H9 (cell line): ENCODE measurements at regions not wholly inside any gene's neighbourhood (a gene's known extent, or its start where the extent isn't known, plus 50 kb on each side); places are given as distances from the start of the nearest gene placed in this dataset.
"Not testable (repeated sequence)": the region's sequence is repeated elsewhere in the genome, so short reads cannot be mapped to it uniquely, and the experiment has no call there.

ENCODE experiments used
- DNase-seq: peaks from one replicate; pipeline ENCODE4 v3.0.0-alpha.2; 2017
- H2AFZ ChIP-seq: one replicate; pipeline ENCODE4 v1.6.1; 2013; ENCODE audit warnings: mild to moderate bottlenecking, low read length, control low read depth, moderate library complexity
- H2AK5ac ChIP-seq: 2 replicates; pipeline ENCODE4 v1.6.1; 2013; ENCODE audit warnings: low read length, control low read depth, mixed read lengths; ENCODE audit not compliant: insufficient read length
- H2BK120ac ChIP-seq: one replicate; pipeline ENCODE4 v1.6.1; 2013; ENCODE audit warnings: low read depth, mild to moderate bottlenecking, low read length, control low read depth, inconsistent platforms; ENCODE audit not compliant: poor library complexity, severe bottlenecking
- H2BK12ac ChIP-seq: 2 replicates; pipeline ENCODE4 v1.6.1; 2013; ENCODE audit warnings: low read length, control low read depth, mixed read lengths, low read depth; ENCODE audit not compliant: insufficient read length
- H2BK15ac ChIP-seq: 2 replicates; pipeline ENCODE4 v1.6.1; 2013; ENCODE audit warnings: low read depth, low read length, control low read depth
- H2BK20ac ChIP-seq: one replicate; pipeline ENCODE4 v1.6.1; 2013; ENCODE audit warnings: low read depth, mild to moderate bottlenecking, low read length, control low read depth, inconsistent platforms; ENCODE audit not compliant: poor library complexity, severe bottlenecking
- H2BK5ac ChIP-seq: 2 replicates; pipeline ENCODE4 v1.6.1; 2013; ENCODE audit warnings: low read length, control low read depth, mixed read lengths; ENCODE audit not compliant: insufficient read length
- H3K14ac ChIP-seq: 2 replicates; pipeline ENCODE4 v1.6.1; 2013; ENCODE audit warnings: low read length, control low read depth; ENCODE audit not compliant: insufficient read depth
- H3K18ac ChIP-seq: 2 replicates; pipeline ENCODE4 v1.6.1; 2013; ENCODE audit warnings: low read depth, mild to moderate bottlenecking, mixed read lengths, low read length, control low read depth; ENCODE audit not compliant: insufficient read length
- H3K23ac ChIP-seq: 2 replicates; pipeline ENCODE4 v1.6.1; 2013; ENCODE audit warnings: low read length, control low read depth, mixed read lengths, low read depth; ENCODE audit not compliant: insufficient read length
- H3K23me2 ChIP-seq: 2 replicates; pipeline ENCODE4 v1.6.1; 2013; ENCODE audit warnings: low read depth, mild to moderate bottlenecking, mixed read lengths, low read length, control low read depth; ENCODE audit not compliant: insufficient read length, poor library complexity, severe bottlenecking
- H3K27ac ChIP-seq: 2 replicates; pipeline ENCODE4 v1.5.1; 2013; ENCODE audit warnings: low read length, control low read depth, mixed read lengths, low read depth; ENCODE audit not compliant: insufficient read length
- H3K27me3 ChIP-seq: 2 replicates; pipeline ENCODE4 v1.6.1; 2013; ENCODE audit warnings: low read length, control low read depth, inconsistent platforms; ENCODE audit not compliant: insufficient read depth
- H3K4ac ChIP-seq: 2 replicates; pipeline ENCODE4 v1.6.1; 2013; ENCODE audit warnings: low read depth, mild to moderate bottlenecking, control low read depth, inconsistent platforms, low read length, moderate library complexity
- H3K4me1 ChIP-seq: 2 replicates; pipeline ENCODE4 v1.6.1; 2013; ENCODE audit warnings: low read length, control low read depth, inconsistent platforms; ENCODE audit not compliant: insufficient read depth
- H3K4me2 ChIP-seq: 2 replicates; pipeline ENCODE4 v1.6.1; 2013; ENCODE audit warnings: low read length, control low read depth, mixed read lengths; ENCODE audit not compliant: insufficient read length, insufficient read depth
- H3K56ac ChIP-seq: 2 replicates; pipeline ENCODE4 v1.6.1; 2013; ENCODE audit warnings: low read depth, mild to moderate bottlenecking, mixed read lengths, low read length, control low read depth; ENCODE audit not compliant: insufficient read length
- H3K79me1 ChIP-seq: 2 replicates; pipeline ENCODE4 v1.6.1; 2013; ENCODE audit warnings: low read depth, mild to moderate bottlenecking, moderate library complexity, low read length, control low read depth, inconsistent platforms; ENCODE audit not compliant: insufficient read depth, poor library complexity, severe bottlenecking
- H3K79me2 ChIP-seq: 2 replicates; pipeline ENCODE4 v1.6.1; 2013; ENCODE audit warnings: low read length, control low read depth, inconsistent platforms; ENCODE audit not compliant: insufficient read depth
- H3K9ac ChIP-seq: 2 replicates; pipeline ENCODE4 v1.6.1; 2013; ENCODE audit warnings: low read length, control low read depth, mixed read lengths; ENCODE audit not compliant: insufficient read length; ENCODE audit errors: extremely low read depth
- H3K9me3 ChIP-seq: one replicate; pipeline ENCODE4 v1.6.1; 2013; ENCODE audit warnings: low read depth, low read length, inconsistent platforms; ENCODE audit not compliant: control insufficient read depth
- H3T11ph ChIP-seq: one replicate; pipeline ENCODE4 v1.6.1; 2013; ENCODE audit warnings: mild to moderate bottlenecking, low read length, control low read depth, inconsistent platforms
- H4K20me1 ChIP-seq: one replicate; pipeline ENCODE4 v1.6.1; 2013; ENCODE audit not compliant: control insufficient read depth, insufficient read length, insufficient read depth
- H4K5ac ChIP-seq: 2 replicates; pipeline ENCODE4 v1.6.1; 2013; ENCODE audit warnings: low read depth, mild to moderate bottlenecking, mixed read lengths, low read length, control low read depth; ENCODE audit not compliant: insufficient read length
- H4K8ac ChIP-seq: replicated peaks from 2 replicates; pipeline ENCODE4 v1.6.1; 2013; ENCODE audit warnings: low read length, control low read depth, mixed read lengths, low read depth; ENCODE audit not compliant: insufficient read length
- H4K91ac ChIP-seq: 2 replicates; pipeline ENCODE4 v1.6.1; 2013; ENCODE audit warnings: low read depth, mild to moderate bottlenecking, moderate library complexity, mixed read lengths, low read length, control low read depth; ENCODE audit not compliant: insufficient read length
- H3K27ac Mint-ChIP-seq, 3 experiments: 2 replicates in 2 of 3; 3 replicates in 1 of 3; pipeline ENCODE4 v1.8.0; 2020 to 2021; ENCODE audit warnings: mixed read lengths in 3 of 3, mild to moderate bottlenecking in 1 of 3, moderate library complexity in 1 of 3
- H3K27me3 Mint-ChIP-seq: 2 replicates; pipeline ENCODE4 v1.8.0; 2021; ENCODE audit warnings: low read depth, mild to moderate bottlenecking, moderate library complexity, mixed read lengths
- H3K36me3 Mint-ChIP-seq, 3 experiments: 2 replicates in 2 of 3; 3 replicates in 1 of 3; pipeline ENCODE4 v1.8.0; 2020 to 2021; ENCODE audit warnings: low read depth in 3 of 3, mixed read lengths in 3 of 3; ENCODE audit not compliant: insufficient read depth in 1 of 3
- H3K4me1 Mint-ChIP-seq, 2 experiments: 2 replicates each; pipeline ENCODE4 v1.8.0; 2020; ENCODE audit warnings: mixed read lengths in 2 of 2
- H3K4me3 Mint-ChIP-seq, 2 experiments: 2 replicates in 1 of 2; 3 replicates in 1 of 2; pipeline ENCODE4 v1.8.0; 2020 to 2021; ENCODE audit warnings: mild to moderate bottlenecking in 2 of 2, mixed read lengths in 2 of 2, moderate library complexity in 1 of 2
- H3K9me3 Mint-ChIP-seq, 2 experiments: 2 replicates in 1 of 2; 3 replicates in 1 of 2; pipeline ENCODE4 v1.8.0; 2020; ENCODE audit warnings: mild to moderate bottlenecking in 2 of 2, mixed read lengths in 2 of 2, moderate library complexity in 1 of 2
- CTCF ChIP-seq: fragments of 200-600 bp; sonication (generic); conservative IDR thresholded peaks from 3 replicates; pipeline ENCODE4 v1.8.0; 2021; ENCODE audit warnings: antibody characterized with exemption, mild to moderate bottlenecking
- WGBS: extraction: QIAGEN DNeasy Blood & Tissue Kit; methylation state at CpG from one replicate; pipeline ENCODE4 v1.1.7; 2013; ENCODE audit warnings: missing lambda C conversion rate, low lambda C conversion rate, mixed read lengths; ENCODE audit not compliant: insufficient read length; ENCODE audit errors: extremely low coverage; 5-methylcytosine and 5-hydroxymethylcytosine counted together

GRCh38 chr7:46264646-46265045 is 343.6 kb upstream of the IGFBP3 start:
- Histone ChIP-seq H3K27me3 (no peaks in the 10 kb centered on the region), H3K27ac (no peak overlapping the region), H2BK12ac (no peak overlapping the region), H2AK5ac (no peak overlapping the region), H4K20me1 (no peaks in the 10 kb centered on the region), H3K56ac (no peak overlapping the region), H3K79me2 (no peaks in the 10 kb centered on the region), H2BK20ac (no peak overlapping the region), H3K23me2 (no peaks in the 10 kb centered on the region), H3K4ac (no peak overlapping the region), H3K79me1 (no peaks in the 10 kb centered on the region), H3K4me1 (no peaks in the 10 kb centered on the region; the same call in 1 of the 2 replicates), H3K9me3 (peaks cover 10% of the 10 kb centered on the region), H2BK120ac (no peak overlapping the region), H2AFZ (no peak overlapping the region), H2BK15ac (no peak overlapping the region), H3K14ac (no peak overlapping the region), H3T11ph (no peak overlapping the region), H3K9ac (no peak overlapping the region), H4K5ac (no peak overlapping the region), H3K23ac (no peak overlapping the region), H2BK5ac (no peak overlapping the region), H4K91ac (no peak overlapping the region), H4K8ac (no peak overlapping the region), H3K4me2 (no peak overlapping the region), H3K18ac (no peak overlapping the region)
- Mint-ChIP-seq H3K4me3 (no peak overlapping the region), H3K27ac (no peak overlapping the region), H3K9me3 (peaks cover 31 to 43% of the 10 kb centered on the region in 2 experiments), H3K4me1 (peaks cover 0 to 5% of the 10 kb centered on the region in 2 experiments; a peak in 1 of 4 replicates), H3K27me3 (no peaks in the 10 kb centered on the region; the same call in 1 of the 2 replicates), H3K36me3 (peaks cover 12 to 30% (median 22%) of the 10 kb centered on the region in 3 experiments)
- DNase-seq: no peak
- no peak for TF ChIP-seq CTCF
- no CpG with 5 or more reads among the region's 2 CpGs for WGBS

GRCh38 chr7:46261638-46262037 is 340.6 kb upstream of the IGFBP3 start:
- H3K4me3 Mint-ChIP-seq, H3K4ac ChIP-seq, H4K20me1 ChIP-seq, H2BK15ac ChIP-seq, H2BK120ac ChIP-seq, H3K4me1 ChIP-seq, H2BK12ac ChIP-seq, H3K27me3 Mint-ChIP-seq, H2BK5ac ChIP-seq, H3K9ac ChIP-seq, H3K79me1 ChIP-seq, H3T11ph ChIP-seq, H3K27ac ChIP-seq, H3K56ac ChIP-seq, H3K4me2 ChIP-seq, H2AFZ ChIP-seq, H4K91ac ChIP-seq, H3K18ac ChIP-seq, H3K4me1 Mint-ChIP-seq, H3K23ac ChIP-seq, H3K79me2 ChIP-seq, H3K23me2 ChIP-seq, H3K14ac ChIP-seq, H2AK5ac ChIP-seq, H4K8ac ChIP-seq, DNase-seq, H4K5ac ChIP-seq, H2BK20ac ChIP-seq, H3K27me3 ChIP-seq, H3K27ac Mint-ChIP-seq: not testable (repeated sequence)
- Mint-ChIP-seq H3K36me3 (peaks cover 14 to 35% (median 24%) of the 10 kb centered on the region in 3 experiments), H3K9me3 (peaks cover 35 to 55% of the 10 kb centered on the region in 2 experiments)
- no CpG with 5 or more reads among the region's 9 CpGs for WGBS
- peaks cover 10% of the 10 kb centered on the region for H3K9me3 ChIP-seq
